ENCODE measurements at regions not wholly inside any gene's neighbourhood (a gene's known extent, or its start where the extent isn't known, plus 50 kb on each side); places are given as distances from the start of the nearest gene placed in this dataset.
"Not testable (repeated sequence)": the region's sequence is repeated elsewhere in the genome, so short reads cannot be mapped to it uniquely, and the experiment has no call there.

- Mint-ChIP-seq H3K9me3 (peaks cover 6 to 13% (median 12%) of the 10 kb centered on the region in 7 donors), H3K27me3 (ENCODE audit: low read depth in 3 of 3) (peaks cover 1 to 30% (median 21%) of the 10 kb centered on the region in 3 donors)
- H3K4me3 Mint-ChIP-seq; H3K27me3 ChIP-seq (ENCODE audit: control insufficient read depth in 2 of 2, insufficient read depth in 2 of 2, low read length in 2 of 2); H3K4me2 ChIP-seq (replicated peaks; ENCODE audit: extremely low read depth, low read length, poor library complexity, severe bottlenecking); H3K9ac ChIP-seq (ENCODE audit: insufficient read depth, low read length, poor library complexity, severe bottlenecking); H3K79me2 ChIP-seq (ENCODE audit: insufficient read depth, low read length); intact Hi-C loops (cut with micrococcal nuclease); H4K20me1 ChIP-seq (ENCODE audit: insufficient read depth, low read length); H3K4me3 ChIP-seq (replicated peaks in 1 of 3; ENCODE audit: low read depth in 2 of 3, low read length in 3 of 3); H3K36me3 ChIP-seq (replicated peaks in 1 of 2; ENCODE audit: control insufficient read depth in 1 of 2, insufficient read depth in 2 of 2, low read length in 2 of 2); H3K27ac ChIP-seq (ENCODE audit: low read depth in 1 of 2, low read length in 2 of 2); DNase-seq; H3K9me3 ChIP-seq (replicated peaks in 1 of 2; ENCODE audit: control insufficient read depth in 1 of 2, insufficient read depth in 1 of 2, low read length in 2 of 2); H3K4me1 Mint-ChIP-seq; H3K4me1 ChIP-seq (ENCODE audit: control insufficient read depth in 1 of 2, insufficient read depth in 2 of 2, low read length in 2 of 2); H3K27ac Mint-ChIP-seq; H2AFZ ChIP-seq (ENCODE audit: insufficient read depth, low read depth, low read length, poor library complexity, severe bottlenecking); H3K36me3 Mint-ChIP-seq: not testable (repeated sequence)
- WGBS (ENCODE audit: insufficient coverage): no CpG with 5 or more reads among the region's 3 CpGs
Observed at GRCh38 chr7:150114591-150114990, 208.6 kb upstream of the LRRC61 start.

- H3K36me3 Mint-ChIP-seq; H3K27ac ChIP-seq (ENCODE audit: low read depth in 1 of 2, low read length in 2 of 2); H3K4me1 ChIP-seq (ENCODE audit: control insufficient read depth in 1 of 2, insufficient read depth in 2 of 2, low read length in 2 of 2); H3K4me3 ChIP-seq (replicated peaks in 1 of 3; ENCODE audit: low read depth in 2 of 3, low read length in 3 of 3); H3K27ac Mint-ChIP-seq; H2AFZ ChIP-seq (ENCODE audit: insufficient read depth, low read depth, low read length, poor library complexity, severe bottlenecking); DNase-seq; H3K4me2 ChIP-seq (replicated peaks; ENCODE audit: extremely low read depth, low read length, poor library complexity, severe bottlenecking); H3K27me3 Mint-ChIP-seq (ENCODE audit: low read depth in 3 of 3); intact Hi-C loops (cut with micrococcal nuclease); H3K27me3 ChIP-seq (ENCODE audit: control insufficient read depth in 2 of 2, insufficient read depth in 2 of 2, low read length in 2 of 2); H3K36me3 ChIP-seq (replicated peaks in 1 of 2; ENCODE audit: control insufficient read depth in 1 of 2, insufficient read depth in 2 of 2, low read length in 2 of 2); H3K79me2 ChIP-seq (ENCODE audit: insufficient read depth, low read length); H3K4me1 Mint-ChIP-seq; H4K20me1 ChIP-seq (ENCODE audit: insufficient read depth, low read length); H3K9me3 ChIP-seq (replicated peaks in 1 of 2; ENCODE audit: control insufficient read depth in 1 of 2, insufficient read depth in 1 of 2, low read length in 2 of 2); H3K4me3 Mint-ChIP-seq; H3K9ac ChIP-seq (ENCODE audit: insufficient read depth, low read length, poor library complexity, severe bottlenecking): not testable (repeated sequence)
- no CpG with 5 or more reads among the region's 1 CpG for WGBS (ENCODE audit: insufficient coverage)
- peaks cover 6 to 16% (median 14%) of the 10 kb centered on the region in 7 donors for H3K9me3 Mint-ChIP-seq
Observed at GRCh38 chr7:150119966-150120365, 203.2 kb upstream of the LRRC61 start.

- H3K9ac ChIP-seq (ENCODE audit: insufficient read depth, low read length, poor library complexity, severe bottlenecking); H3K4me3 ChIP-seq (replicated peaks in 1 of 3; ENCODE audit: low read depth in 2 of 3, low read length in 3 of 3); H3K4me2 ChIP-seq (replicated peaks; ENCODE audit: extremely low read depth, low read length, poor library complexity, severe bottlenecking); H3K4me3 Mint-ChIP-seq; H3K4me1 ChIP-seq (ENCODE audit: control insufficient read depth in 1 of 2, insufficient read depth in 2 of 2, low read length in 2 of 2); H3K27me3 ChIP-seq (ENCODE audit: control insufficient read depth in 2 of 2, insufficient read depth in 2 of 2, low read length in 2 of 2); H3K79me2 ChIP-seq (ENCODE audit: insufficient read depth, low read length); H3K27ac Mint-ChIP-seq; H3K4me1 Mint-ChIP-seq; H3K9me3 Mint-ChIP-seq; H3K36me3 ChIP-seq (replicated peaks in 1 of 2; ENCODE audit: control insufficient read depth in 1 of 2, insufficient read depth in 2 of 2, low read length in 2 of 2); H3K27ac ChIP-seq (ENCODE audit: low read depth in 1 of 2, low read length in 2 of 2); H2AFZ ChIP-seq (ENCODE audit: insufficient read depth, low read depth, low read length, poor library complexity, severe bottlenecking); H3K27me3 Mint-ChIP-seq (ENCODE audit: low read depth in 3 of 3); H3K9me3 ChIP-seq (replicated peaks in 1 of 2; ENCODE audit: control insufficient read depth in 1 of 2, insufficient read depth in 1 of 2, low read length in 2 of 2); DNase-seq; H4K20me1 ChIP-seq (ENCODE audit: insufficient read depth, low read length); H3K36me3 Mint-ChIP-seq; intact Hi-C loops (cut with micrococcal nuclease): not testable (repeated sequence)
- WGBS (ENCODE audit: insufficient coverage): 98% methylated on average over 5 of the region's 8 CpGs
Observed at GRCh38 chr7:150125831-150126230, 197.3 kb upstream of the LRRC61 start.

- H3K27ac ChIP-seq (ENCODE audit: low read depth in 1 of 2, low read length in 2 of 2); intact Hi-C loops (cut with micrococcal nuclease); H3K4me1 Mint-ChIP-seq; H3K9me3 Mint-ChIP-seq; H3K79me2 ChIP-seq (ENCODE audit: insufficient read depth, low read length); H3K4me2 ChIP-seq (replicated peaks; ENCODE audit: extremely low read depth, low read length, poor library complexity, severe bottlenecking); DNase-seq; H3K4me3 Mint-ChIP-seq; H4K20me1 ChIP-seq (ENCODE audit: insufficient read depth, low read length); H3K4me3 ChIP-seq (replicated peaks in 1 of 3; ENCODE audit: low read depth in 2 of 3, low read length in 3 of 3); H2AFZ ChIP-seq (ENCODE audit: insufficient read depth, low read depth, low read length, poor library complexity, severe bottlenecking); H3K36me3 ChIP-seq (replicated peaks in 1 of 2; ENCODE audit: control insufficient read depth in 1 of 2, insufficient read depth in 2 of 2, low read length in 2 of 2); H3K27me3 Mint-ChIP-seq (ENCODE audit: low read depth in 3 of 3); H3K4me1 ChIP-seq (ENCODE audit: control insufficient read depth in 1 of 2, insufficient read depth in 2 of 2, low read length in 2 of 2); H3K36me3 Mint-ChIP-seq; H3K27me3 ChIP-seq (ENCODE audit: control insufficient read depth in 2 of 2, insufficient read depth in 2 of 2, low read length in 2 of 2); H3K27ac Mint-ChIP-seq; H3K9ac ChIP-seq (ENCODE audit: insufficient read depth, low read length, poor library complexity, severe bottlenecking); H3K9me3 ChIP-seq (replicated peaks in 1 of 2; ENCODE audit: control insufficient read depth in 1 of 2, insufficient read depth in 1 of 2, low read length in 2 of 2): not testable (repeated sequence)
- 98% methylated on average over 5 of the region's 7 CpGs for WGBS (ENCODE audit: insufficient coverage)
Observed at GRCh38 chr7:150134451-150134850, 188.7 kb upstream of the LRRC61 start.

Measured in CD14-positive monocyte (primary cell).